BLaER1 treated with 17β-estradiol and CSF1 and Interleukin-3, amounts not matched to agents 10 nM and 100 nM (cell line): ENCODE measurements at regions not wholly inside any gene's neighbourhood (a gene's known extent, or its start where the extent isn't known, plus 50 kb on each side); places are given as distances from the start of the nearest gene placed in this dataset.
"Not testable (repeated sequence)": the region's sequence is repeated elsewhere in the genome, so short reads cannot be mapped to it uniquely, and the experiment has no call there.

Source experiments
- H3K27ac ChIP-seq, 11 experiments: shearing (Covaris generic); formaldehyde crosslinking; 2 replicates each; pipeline ENCODE4 v1.8.1; 2022
- H3K27me3 ChIP-seq, 11 experiments: shearing (Covaris generic); formaldehyde crosslinking; 2 replicates each; pipeline ENCODE4 v1.8.1; 2022
- H3K36me3 ChIP-seq, 11 experiments: shearing (Covaris generic); formaldehyde crosslinking; 2 replicates each; pipeline ENCODE4 v1.8.1; 2022
- H3K4me1 ChIP-seq, 10 experiments: shearing (Covaris generic); formaldehyde crosslinking; 2 replicates each; pipeline ENCODE4 v1.8.1; 2022
- H3K4me2 ChIP-seq, 11 experiments: shearing (Covaris generic); formaldehyde crosslinking; 2 replicates each; pipeline ENCODE4 v1.8.1; 2022
- H3K4me3 ChIP-seq, 10 experiments: shearing (Covaris generic); formaldehyde crosslinking; 2 replicates each; pipeline ENCODE4 v1.8.1; 2022
- H3K9ac ChIP-seq, 11 experiments: shearing (Covaris generic); formaldehyde crosslinking; 2 replicates each; pipeline ENCODE4 v1.8.1; 2022
- H3K9me3 ChIP-seq, 11 experiments: shearing (Covaris generic); formaldehyde crosslinking; replicated peaks in 1 of 11; 2 replicates each; pipeline ENCODE4 v1.8.1; 2022
- H4K20me1 ChIP-seq, 11 experiments: shearing (Covaris generic); formaldehyde crosslinking; 2 replicates each; pipeline ENCODE4 v1.8.1; 2022
- Cebpa-rat ChIP-seq, 11 experiments: shearing (Covaris generic); IDR thresholded peaks; 2 replicates each; pipeline ENCODE4 v1.8.1; 2022

GRCh38 chr18:42486271-42486670 lies 531.2 kb downstream of the PIK3C3 start:
- Histone ChIP-seq H3K27ac (no peak overlapping the region), H3K4me1 (no peaks in the 10 kb centered on the region), H3K9me3 (peaks cover 5 to 18% (median 11%) of the 10 kb centered on the region in 11 experiments; a peak in 17 of 22 replicates), H3K36me3 (no peaks in the 10 kb centered on the region), H3K4me3 (no peak overlapping the region), H3K9ac (no peak overlapping the region), H4K20me1 (no peaks in the 10 kb centered on the region), H3K27me3 (no peaks in the 10 kb centered on the region), H3K4me2 (no peak overlapping the region)
- no peak for TF ChIP-seq Cebpa-rat (IDR thresholded peaks at IDR 0.05)

- Histone ChIP-seq H4K20me1 (no peaks in the 10 kb centered on the region), H3K9me3 (no peaks in the 10 kb centered on the region), H3K27ac (no peak overlapping the region), H3K4me3 (no peak overlapping the region), H3K4me1 (no peaks in the 10 kb centered on the region; a peak in 1 of 20 replicates), H3K27me3 (no peaks in the 10 kb centered on the region), H3K36me3 (no peaks in the 10 kb centered on the region), H3K4me2 (no peak overlapping the region), H3K9ac (no peak overlapping the region)
- TF ChIP-seq Cebpa-rat (IDR thresholded peaks at IDR 0.05) = no peak
Measured at GRCh38 chr18:42508683-42509296, 553.8 kb downstream of the PIK3C3 start.

GRCh38 chr18:42509750-42510415 lies 554.8 kb downstream of the PIK3C3 start:
- H3K27ac ChIP-seq = no peak overlapping the region
- no peak overlapping the region for H3K4me2 ChIP-seq
- H3K4me1 ChIP-seq = no peaks in the 10 kb centered on the region; a peak in 1 of 20 replicates
- H3K4me3 ChIP-seq = no peak overlapping the region
- H4K20me1 ChIP-seq = no peaks in the 10 kb centered on the region
- no peaks in the 10 kb centered on the region for H3K27me3 ChIP-seq
- H3K9me3 ChIP-seq = no peaks in the 10 kb centered on the region
- no peak for TF ChIP-seq Cebpa-rat (IDR thresholded peaks at IDR 0.05)
- H3K36me3 ChIP-seq = no peaks in the 10 kb centered on the region
- H3K9ac ChIP-seq = no peak overlapping the region

- Histone ChIP-seq H3K9ac (no peak overlapping the region), H3K4me1 (no peaks in the 10 kb centered on the region; a peak in 1 of 20 replicates), H3K9me3 (no peaks in the 10 kb centered on the region), H4K20me1 (no peaks in the 10 kb centered on the region), H3K27me3 (no peaks in the 10 kb centered on the region), H3K4me3 (no peak overlapping the region), H3K4me2 (no peak overlapping the region), H3K36me3 (no peaks in the 10 kb centered on the region), H3K27ac (no peak overlapping the region)
- TF ChIP-seq Cebpa-rat (IDR thresholded peaks at IDR 0.05) = no peak
Measured at GRCh38 chr18:42510540-42510939, 555.5 kb downstream of the PIK3C3 start.

GRCh38 chr18:42513441-42513840 lies 558.4 kb downstream of the PIK3C3 start:
- Histone ChIP-seq H3K27me3 (no peaks in the 10 kb centered on the region), H3K4me1 (no peaks in the 10 kb centered on the region; a peak in 1 of 20 replicates), H3K9me3 (no peaks in the 10 kb centered on the region), H3K36me3 (no peaks in the 10 kb centered on the region), H3K9ac (no peak overlapping the region), H3K27ac (no peak overlapping the region), H3K4me2 (no peak overlapping the region), H3K4me3 (no peak overlapping the region), H4K20me1 (no peaks in the 10 kb centered on the region)
- TF ChIP-seq Cebpa-rat (IDR thresholded peaks at IDR 0.05) = no peak

GRCh38 chr18:42514512-42514911 lies 559.5 kb downstream of the PIK3C3 start:
- Histone ChIP-seq H3K4me1 (no peaks in the 10 kb centered on the region; a peak in 1 of 20 replicates), H3K4me3 (no peak overlapping the region), H3K4me2 (no peak overlapping the region), H3K36me3 (no peaks in the 10 kb centered on the region), H3K27me3 (no peaks in the 10 kb centered on the region), H3K27ac (no peak overlapping the region), H4K20me1 (no peaks in the 10 kb centered on the region), H3K9me3 (no peaks in the 10 kb centered on the region), H3K9ac (no peak overlapping the region)
- TF ChIP-seq Cebpa-rat (IDR thresholded peaks at IDR 0.05) = no peak

- H3K4me1 ChIP-seq = no peaks in the 10 kb centered on the region
- H3K9ac ChIP-seq = no peak overlapping the region
- H3K36me3 ChIP-seq = no peaks in the 10 kb centered on the region
- H4K20me1 ChIP-seq = no peaks in the 10 kb centered on the region
- no peak overlapping the region for H3K27ac ChIP-seq
- no peaks in the 10 kb centered on the region for H3K9me3 ChIP-seq
- no peaks in the 10 kb centered on the region for H3K27me3 ChIP-seq
- no peak overlapping the region for H3K4me3 ChIP-seq
- no peak for TF ChIP-seq Cebpa-rat (IDR thresholded peaks at IDR 0.05)
- H3K4me2 ChIP-seq = no peak overlapping the region
Measured at GRCh38 chr18:42517896-42518295, 562.9 kb downstream of the PIK3C3 start.

GRCh38 chr18:42518331-42518730 lies 563.3 kb downstream of the PIK3C3 start:
- H3K4me3 ChIP-seq, H3K27me3 ChIP-seq, H3K36me3 ChIP-seq, H3K4me1 ChIP-seq, H4K20me1 ChIP-seq, H3K9ac ChIP-seq, H3K27ac ChIP-seq, H3K9me3 ChIP-seq, H3K4me2 ChIP-seq: not testable (repeated sequence)

- H3K27ac ChIP-seq = no peak overlapping the region
- no peaks in the 10 kb centered on the region for H3K36me3 ChIP-seq
- no peaks in the 10 kb centered on the region for H3K27me3 ChIP-seq
- H3K9me3 ChIP-seq = no peaks in the 10 kb centered on the region
- TF ChIP-seq Cebpa-rat (IDR thresholded peaks at IDR 0.05) = no peak
- no peaks in the 10 kb centered on the region for H4K20me1 ChIP-seq
- no peak overlapping the region for H3K4me3 ChIP-seq
- no peak overlapping the region for H3K9ac ChIP-seq
- no peaks in the 10 kb centered on the region for H3K4me1 ChIP-seq
- H3K4me2 ChIP-seq = no peak overlapping the region
Measured at GRCh38 chr18:42520138-42520537, 565.1 kb downstream of the PIK3C3 start.

- H3K27me3 ChIP-seq = no peaks in the 10 kb centered on the region
- no peaks in the 10 kb centered on the region for H3K36me3 ChIP-seq
- no peaks in the 10 kb centered on the region for H4K20me1 ChIP-seq
- no peak for TF ChIP-seq Cebpa-rat (IDR thresholded peaks at IDR 0.05)
- H3K9me3 ChIP-seq = no peaks in the 10 kb centered on the region
- no peaks in the 10 kb centered on the region for H3K4me1 ChIP-seq
- H3K27ac ChIP-seq = no peak overlapping the region
- H3K9ac ChIP-seq = no peak overlapping the region
- H3K4me2 ChIP-seq = no peak overlapping the region
- H3K4me3 ChIP-seq = no peak overlapping the region
Measured at GRCh38 chr18:42525905-42526304, 570.9 kb downstream of the PIK3C3 start.
